WTC11 (cell line): ENCODE measurements at regions not wholly inside any gene's neighbourhood (a gene's known extent, or its start where the extent isn't known, plus 50 kb on each side); places are given as distances from the start of the nearest gene placed in this dataset.

Source experiments
- CTCF ChIP-seq: fragments of 200-600 bp; IDR thresholded peaks from 2 replicates; pipeline ENCODE4 v1.8.0; 2022; ENCODE audit warnings: antibody characterized with exemption
- FOXK1 ChIP-seq: sonication (generic); formaldehyde crosslinking; IDR thresholded peaks from 2 replicates; pipeline ENCODE4 v1.8.0; 2022; ENCODE audit warnings: mild to moderate bottlenecking, moderate library complexity, missing genetic modification reagents
- FOXP4 ChIP-seq: sonication (generic); formaldehyde crosslinking; IDR thresholded peaks from 2 replicates; pipeline ENCODE4 v1.8.0; 2022; ENCODE audit warnings: mild to moderate bottlenecking, missing genetic modification reagents
- HMGXB4 ChIP-seq: sonication (generic); formaldehyde crosslinking; IDR thresholded peaks from 2 replicates; pipeline ENCODE4 v1.8.1; 2023; ENCODE audit warnings: mild to moderate bottlenecking, moderate library complexity, missing genetic modification reagents
- IRF1 ChIP-seq: sonication (generic); formaldehyde crosslinking; IDR thresholded peaks from 2 replicates; pipeline ENCODE4 v1.8.0; 2023; ENCODE audit warnings: missing genetic modification reagents
- IRF2 ChIP-seq: sonication (generic); formaldehyde crosslinking; IDR thresholded peaks from 2 replicates; pipeline ENCODE4 v1.8.0; 2022; ENCODE audit warnings: low read depth, missing genetic modification reagents, borderline replicate concordance
- KAT7 ChIP-seq: sonication (generic); formaldehyde crosslinking; IDR thresholded peaks from 2 replicates; pipeline ENCODE4 v1.8.1; 2023; ENCODE audit warnings: missing genetic modification reagents, mild to moderate bottlenecking, borderline replicate concordance
- TP53 ChIP-seq: sonication (generic); formaldehyde crosslinking; IDR thresholded peaks from 2 replicates; pipeline ENCODE4 v1.8.1; 2023; ENCODE audit warnings: mild to moderate bottlenecking, missing genetic modification reagents
- USF2 ChIP-seq: sonication (generic); formaldehyde crosslinking; IDR thresholded peaks from 2 replicates; pipeline ENCODE4 v1.8.1; 2023; ENCODE audit warnings: mild to moderate bottlenecking, missing genetic modification reagents, moderate library complexity
- ZBTB21 ChIP-seq: sonication (generic); formaldehyde crosslinking; IDR thresholded peaks from 2 replicates; pipeline ENCODE4 v1.8.1; 2023; ENCODE audit warnings: mild to moderate bottlenecking, missing genetic modification reagents, borderline replicate concordance
- ZNF138 ChIP-seq: sonication (generic); formaldehyde crosslinking; conservative IDR thresholded peaks from 2 replicates; pipeline ENCODE4 v1.8.1; 2022; ENCODE audit warnings: mild to moderate bottlenecking, moderate library complexity, missing genetic modification reagents
- ZNF281 ChIP-seq: sonication (generic); formaldehyde crosslinking; IDR thresholded peaks from 2 replicates; pipeline ENCODE4 v1.8.0; 2023; ENCODE audit warnings: mild to moderate bottlenecking, missing genetic modification reagents

GRCh38 chr17:53106886-53107285 is 715.8 kb upstream of the KIF2B start:
- no peak for TF ChIP-seq CTCF
- no peak for TF ChIP-seq FOXP4 (CRISPR knock-in tag)
- no peak for TF ChIP-seq FOXK1 (CRISPR knock-in tag)
- no peak for TF ChIP-seq TP53 (CRISPR knock-in tag)
- TF ChIP-seq IRF1 (CRISPR knock-in tag): no peak
- no peak for TF ChIP-seq KAT7 (CRISPR knock-in tag)
- no peak for TF ChIP-seq ZNF281 (CRISPR knock-in tag)
- TF ChIP-seq IRF2 (CRISPR knock-in tag): no peak
- TF ChIP-seq ZNF138 (CRISPR knock-in tag): no peak
- TF ChIP-seq HMGXB4: no peak
- no peak for TF ChIP-seq ZBTB21
- no peak for TF ChIP-seq USF2 (CRISPR knock-in tag)
